Upper lobe of right lung (tissue), 1 donor: ENCODE measurements at regions not wholly inside any gene's neighbourhood (a gene's known extent, or its start where the extent isn't known, plus 50 kb on each side); places are given as distances from the start of the nearest gene placed in this dataset.
"Not testable (repeated sequence)": the region's sequence is repeated elsewhere in the genome, so short reads cannot be mapped to it uniquely, and the experiment has no call there.

Experiments used
- ATAC-seq: fragments of 200-7000 bp; cut with Tn5 transposase; one replicate; pipeline ENCODE4 v1.9.1; 2020; ENCODE audit warnings: mild to moderate bottlenecking, moderate library complexity
- DNase-seq: peaks from one replicate; pipeline ENCODE4 v3.0.0-alpha.2; 2020
- H3K27ac ChIP-seq: fragments of 200-600 bp; one replicate; pipeline ENCODE4 v1.8.0; 2022
- H3K27me3 ChIP-seq: fragments of 200-600 bp; one replicate; pipeline ENCODE4 v1.8.0; 2022; ENCODE audit warnings: mild to moderate bottlenecking
- H3K36me3 ChIP-seq: fragments of 200-600 bp; one replicate; pipeline ENCODE4 v1.8.0; 2022
- H3K4me1 ChIP-seq: fragments of 200-600 bp; one replicate; pipeline ENCODE4 v1.8.0; 2022
- H3K4me3 ChIP-seq: fragments of 200-600 bp; one replicate; pipeline ENCODE4 v1.8.0; 2022; ENCODE audit warnings: mild to moderate bottlenecking
- H3K9me3 ChIP-seq: fragments of 200-600 bp; one replicate; pipeline ENCODE4 v1.8.0; 2022
- intact Hi-C: fragments of 100-400 bp; cut with DNase I; formaldehyde crosslinking; loops from one replicate; pipeline ENCODE4 v1.11.0; 2022
- donor health status: DM: no; HTN: yes; CAD: no; lungs with severe emphysema.

GRCh38 chr1:16794609-16795008 lies 54.3 kb downstream of the RNU1-4 start:
- ATAC-seq, H3K27ac ChIP-seq, H3K4me3 ChIP-seq, H3K27me3 ChIP-seq, DNase-seq, H3K4me1 ChIP-seq, H3K9me3 ChIP-seq, intact Hi-C loops, H3K36me3 ChIP-seq: not testable (repeated sequence)

- H3K27ac ChIP-seq, H3K4me3 ChIP-seq, H3K36me3 ChIP-seq, DNase-seq, H3K4me1 ChIP-seq, H3K27me3 ChIP-seq, intact Hi-C loops, ATAC-seq, H3K9me3 ChIP-seq: not testable (repeated sequence)
These were observed 54.8 kb downstream of the RNU1-4 start for GRCh38 chr1:16795119-16795518.

GRCh38 chr1:16796179-16796578 lies 55.9 kb downstream of the RNU1-4 start:
- DNase-seq, result not testable (repeated sequence)
- ATAC-seq, result peak; percentile 17

GRCh38 chr1:16796625-16797046 lies 56.3 kb downstream of the RNU1-4 start:
- ATAC-seq, result peak; percentile 28
- intact Hi-C loops, DNase-seq, H3K27ac ChIP-seq, H3K9me3 ChIP-seq, H3K4me1 ChIP-seq, H3K36me3 ChIP-seq, H3K4me3 ChIP-seq, H3K27me3 ChIP-seq: not testable (repeated sequence)

More at GRCh38 chr1:16796179-16796578, 55.9 kb downstream of the RNU1-4 start:
- H3K4me3 ChIP-seq, H3K27ac ChIP-seq, intact Hi-C loops, H3K9me3 ChIP-seq, H3K27me3 ChIP-seq, H3K36me3 ChIP-seq, H3K4me1 ChIP-seq: not testable (repeated sequence)

GRCh38 chr1:16797065-16797464 lies 56.7 kb downstream of the RNU1-4 start:
- intact Hi-C loops, DNase-seq, H3K4me3 ChIP-seq, H3K36me3 ChIP-seq, H3K9me3 ChIP-seq, ATAC-seq, H3K27ac ChIP-seq, H3K27me3 ChIP-seq, H3K4me1 ChIP-seq: not testable (repeated sequence)

GRCh38 chr1:16798050-16798449 lies 57.7 kb downstream of the RNU1-4 start:
- intact Hi-C loops, H3K27me3 ChIP-seq, H3K9me3 ChIP-seq, H3K36me3 ChIP-seq, DNase-seq, H3K27ac ChIP-seq, H3K4me1 ChIP-seq, ATAC-seq, H3K4me3 ChIP-seq: not testable (repeated sequence)
